ENCODE measurements at regions not wholly inside any gene's neighbourhood (a gene's known extent, or its start where the extent isn't known, plus 50 kb on each side); places are given as distances from the start of the nearest gene placed in this dataset.

DNA sequence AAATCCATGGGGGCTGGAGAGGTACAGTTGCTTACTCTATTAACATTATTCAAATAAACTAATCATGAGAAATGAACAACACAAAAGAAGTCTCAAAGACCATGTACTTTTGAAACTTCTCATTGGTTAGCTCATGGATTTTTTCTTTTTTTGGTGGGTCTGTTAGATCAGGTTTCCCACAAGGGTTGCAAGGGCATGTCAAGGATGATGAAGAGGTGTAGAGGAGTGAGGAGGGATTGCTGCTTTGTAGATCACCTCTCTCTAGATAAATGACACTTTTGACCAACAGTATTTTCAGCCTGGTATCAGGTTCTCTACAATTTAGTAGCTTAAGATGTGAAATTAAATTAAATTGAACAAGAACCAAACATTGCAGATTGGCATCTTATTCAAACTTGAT, 417.9 kb upstream of the AGA start:
- TF ChIP-seq, protein P1, sequence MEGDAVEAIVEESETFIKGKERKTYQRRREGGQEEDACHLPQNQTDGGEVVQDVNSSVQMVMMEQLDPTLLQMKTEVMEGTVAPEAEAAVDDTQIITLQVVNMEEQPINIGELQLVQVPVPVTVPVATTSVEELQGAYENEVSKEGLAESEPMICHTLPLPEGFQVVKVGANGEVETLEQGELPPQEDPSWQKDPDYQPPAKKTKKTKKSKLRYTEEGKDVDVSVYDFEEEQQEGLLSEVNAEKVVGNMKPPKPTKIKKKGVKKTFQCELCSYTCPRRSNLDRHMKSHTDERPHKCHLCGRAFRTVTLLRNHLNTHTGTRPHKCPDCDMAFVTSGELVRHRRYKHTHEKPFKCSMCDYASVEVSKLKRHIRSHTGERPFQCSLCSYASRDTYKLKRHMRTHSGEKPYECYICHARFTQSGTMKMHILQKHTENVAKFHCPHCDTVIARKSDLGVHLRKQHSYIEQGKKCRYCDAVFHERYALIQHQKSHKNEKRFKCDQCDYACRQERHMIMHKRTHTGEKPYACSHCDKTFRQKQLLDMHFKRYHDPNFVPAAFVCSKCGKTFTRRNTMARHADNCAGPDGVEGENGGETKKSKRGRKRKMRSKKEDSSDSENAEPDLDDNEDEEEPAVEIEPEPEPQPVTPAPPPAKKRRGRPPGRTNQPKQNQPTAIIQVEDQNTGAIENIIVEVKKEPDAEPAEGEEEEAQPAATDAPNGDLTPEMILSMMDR (IDR thresholded peaks at IDR 0.05) = no peak
- no peak for TF ChIP-seq POLR2A (IDR thresholded peaks at IDR 0.05)

Measured in heart left ventricle (tissue), 13 donors.